ENCODE measurements at regions not wholly inside any gene's neighbourhood (a gene's known extent, or its start where the extent isn't known, plus 50 kb on each side); places are given as distances from the start of the nearest gene placed in this dataset.

DNA sequence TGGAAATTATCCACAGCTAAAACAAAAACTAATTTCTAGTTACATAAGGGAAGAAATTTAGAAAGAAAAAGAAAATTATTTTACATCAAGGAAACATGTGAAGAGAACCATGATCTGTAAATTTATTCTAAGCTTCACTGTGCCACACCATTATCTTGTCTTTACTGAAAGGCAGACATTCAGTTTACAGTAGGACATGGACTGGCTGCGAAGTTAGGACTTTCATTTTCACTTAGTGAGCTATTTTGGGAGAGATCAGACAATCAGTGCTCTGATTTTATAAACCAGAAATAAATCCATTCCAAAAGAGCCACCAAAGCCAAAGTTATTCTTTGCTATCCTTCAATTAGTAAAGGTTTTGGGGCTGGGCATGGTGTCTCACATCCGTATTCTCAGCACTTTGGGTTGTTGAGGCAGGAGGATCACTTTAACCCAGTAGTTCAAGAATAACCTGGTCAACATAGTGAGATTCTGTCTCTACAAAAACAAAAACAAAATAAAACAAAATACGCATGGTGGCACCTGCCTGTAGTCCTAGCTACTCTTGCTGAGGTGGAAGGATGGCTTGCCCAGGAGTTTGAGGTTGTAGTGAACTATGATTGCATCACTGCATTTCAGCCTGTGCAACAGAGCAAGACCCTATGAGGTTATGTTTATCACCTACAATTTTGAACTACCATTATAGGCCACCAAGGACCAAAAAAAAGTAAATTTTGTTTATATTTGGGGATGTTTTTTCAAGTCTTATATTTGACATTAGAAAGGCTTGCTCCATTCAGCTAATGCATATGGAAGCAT, 1084.8 kb upstream of the ATXN7L3B start:
- H3K27me3 ChIP-seq: no peaks in the 10 kb centered on the region
- intact Hi-C loops (cut with DNase I; ENCODE audit: low total_unique reads): no loop called here
- WGBS, 5 donors: 71 to 83% (median 77%) methylated on average over 3 of the region's 3 CpGs
- no peaks in the 10 kb centered on the region for H3K9me3 ChIP-seq
- H3K27ac ChIP-seq: no peak overlapping the region
- no peak for DNase-seq
- H3K4me1 ChIP-seq: no peaks in the 10 kb centered on the region
- no peaks in the 10 kb centered on the region for H3K36me3 ChIP-seq
- TF ChIP-seq, protein P1, sequence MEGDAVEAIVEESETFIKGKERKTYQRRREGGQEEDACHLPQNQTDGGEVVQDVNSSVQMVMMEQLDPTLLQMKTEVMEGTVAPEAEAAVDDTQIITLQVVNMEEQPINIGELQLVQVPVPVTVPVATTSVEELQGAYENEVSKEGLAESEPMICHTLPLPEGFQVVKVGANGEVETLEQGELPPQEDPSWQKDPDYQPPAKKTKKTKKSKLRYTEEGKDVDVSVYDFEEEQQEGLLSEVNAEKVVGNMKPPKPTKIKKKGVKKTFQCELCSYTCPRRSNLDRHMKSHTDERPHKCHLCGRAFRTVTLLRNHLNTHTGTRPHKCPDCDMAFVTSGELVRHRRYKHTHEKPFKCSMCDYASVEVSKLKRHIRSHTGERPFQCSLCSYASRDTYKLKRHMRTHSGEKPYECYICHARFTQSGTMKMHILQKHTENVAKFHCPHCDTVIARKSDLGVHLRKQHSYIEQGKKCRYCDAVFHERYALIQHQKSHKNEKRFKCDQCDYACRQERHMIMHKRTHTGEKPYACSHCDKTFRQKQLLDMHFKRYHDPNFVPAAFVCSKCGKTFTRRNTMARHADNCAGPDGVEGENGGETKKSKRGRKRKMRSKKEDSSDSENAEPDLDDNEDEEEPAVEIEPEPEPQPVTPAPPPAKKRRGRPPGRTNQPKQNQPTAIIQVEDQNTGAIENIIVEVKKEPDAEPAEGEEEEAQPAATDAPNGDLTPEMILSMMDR (IDR thresholded peaks at IDR 0.05): no peak
- TF ChIP-seq EP300 (IDR thresholded peaks at IDR 0.05) (no peak), POLR2AphosphoS5 (IDR thresholded peaks at IDR 0.05) (no peak), POLR2A (IDR thresholded peaks at IDR 0.05) (no peak)
- no peak overlapping the region for H3K4me3 ChIP-seq

DNA sequence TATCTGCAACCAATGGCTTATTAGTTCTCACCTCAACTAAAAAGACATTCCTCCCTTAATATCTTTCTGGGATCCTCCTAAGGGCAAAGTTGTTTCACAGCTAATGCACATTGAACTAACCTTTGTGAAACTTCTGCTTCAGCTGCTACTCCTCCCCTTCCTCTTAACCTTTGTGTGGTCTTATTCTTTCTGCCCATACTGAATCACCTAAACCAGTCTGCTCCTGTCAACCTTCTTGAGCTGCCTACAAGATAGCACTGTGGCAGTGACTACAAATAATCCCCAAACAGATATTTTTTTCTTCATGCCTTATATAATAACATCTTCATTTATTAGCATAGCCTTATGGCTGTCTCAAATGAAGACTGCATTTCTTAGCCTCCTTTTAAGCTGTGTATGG, 1077.4 kb upstream of the ATXN7L3B start:
- Histone ChIP-seq H3K27me3 (no peaks in the 10 kb centered on the region), H3K4me1 (no peaks in the 10 kb centered on the region), H3K27ac (no peak overlapping the region), H3K36me3 (no peaks in the 10 kb centered on the region), H3K4me3 (no peak overlapping the region), H3K9me3 (peaks cover 0 to 4% (median 0%) of the 10 kb centered on the region in 4 donors)
- no peak for TF ChIP-seq POLR2A (IDR thresholded peaks at IDR 0.05)
- TF ChIP-seq POLR2AphosphoS5 (IDR thresholded peaks at IDR 0.05): no peak
- TF ChIP-seq EP300 (IDR thresholded peaks at IDR 0.05): no peak
- TF ChIP-seq, protein P1 (IDR thresholded peaks at IDR 0.05): no peak
- intact Hi-C loops (cut with DNase I; ENCODE audit: low total_unique reads): no loop called here
- no peak for DNase-seq

DNA sequence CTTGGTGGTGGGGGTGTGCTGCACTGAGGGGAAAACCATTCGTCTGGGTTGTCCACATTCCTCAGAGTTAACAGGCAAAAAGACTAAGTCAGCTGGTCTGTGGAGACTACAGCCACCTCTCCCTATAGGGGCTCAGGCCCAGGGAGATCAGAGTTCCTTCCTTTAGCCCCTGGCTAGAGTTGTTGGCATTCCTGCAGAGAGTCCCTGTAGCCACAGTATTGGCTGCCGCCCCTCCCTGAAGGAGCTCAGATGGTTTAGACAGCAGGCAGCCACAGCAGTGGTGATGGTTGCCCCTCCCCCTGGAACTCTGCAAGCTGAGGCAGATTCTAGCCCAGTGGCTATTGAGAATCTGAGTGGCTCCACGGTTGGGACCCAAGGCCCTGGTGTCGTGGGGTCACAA, 1072.5 kb upstream of the ATXN7L3B start:
- Histone ChIP-seq H3K36me3 (no peaks in the 10 kb centered on the region), H3K4me1 (no peaks in the 10 kb centered on the region), H3K9me3 (peaks cover 0 to 4% (median 0%) of the 10 kb centered on the region in 4 donors), H3K27ac (no peak overlapping the region), H3K27me3 (no peaks in the 10 kb centered on the region), H3K4me3 (no peak overlapping the region)
- WGBS, 5 donors: 54 to 61% (median 60%) methylated on average over 3 to 4 of the region's 4 CpGs
- DNase-seq: no peak
- intact Hi-C loops (cut with DNase I; ENCODE audit: low total_unique reads): no loop called here
- TF ChIP-seq, protein P1 (IDR thresholded peaks at IDR 0.05): no peak
- TF ChIP-seq EP300 (IDR thresholded peaks at IDR 0.05): no peak
- no peak for TF ChIP-seq POLR2AphosphoS5 (IDR thresholded peaks at IDR 0.05)
- TF ChIP-seq POLR2A (IDR thresholded peaks at IDR 0.05): no peak

DNA sequence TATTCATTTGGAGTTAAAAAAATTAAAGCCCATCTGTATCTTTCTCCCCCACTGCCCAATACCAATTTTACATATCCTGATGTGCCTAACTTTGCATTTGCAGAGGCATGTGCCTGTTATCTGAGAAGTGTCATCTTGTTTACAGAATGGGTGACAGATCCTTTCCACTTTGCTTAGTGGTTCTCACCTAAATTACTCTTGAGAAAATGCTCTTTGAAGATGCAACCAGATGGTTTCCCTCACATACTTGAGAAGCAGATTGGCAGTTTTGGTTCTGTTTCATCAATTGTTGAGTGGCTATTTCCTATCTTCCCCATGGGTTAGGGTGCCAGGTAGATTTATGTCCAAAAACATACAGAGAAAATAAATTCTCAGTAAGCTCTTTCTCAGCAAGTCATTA, 1051.4 kb upstream of the ATXN7L3B start:
- Histone ChIP-seq H3K9me3 (peaks cover 0 to 10% (median 4%) of the 10 kb centered on the region in 4 donors), H3K27ac (no peak overlapping the region), H3K36me3 (no peaks in the 10 kb centered on the region), H3K4me3 (no peak overlapping the region), H3K27me3 (no peaks in the 10 kb centered on the region), H3K4me1 (no peaks in the 10 kb centered on the region)
- no peak for DNase-seq
- intact Hi-C loops (cut with DNase I; ENCODE audit: low total_unique reads): no loop called here
- TF ChIP-seq, protein P1 (IDR thresholded peaks at IDR 0.05): no peak
- no peak for TF ChIP-seq EP300 (IDR thresholded peaks at IDR 0.05)
- no peak for TF ChIP-seq POLR2AphosphoS5 (IDR thresholded peaks at IDR 0.05)
- TF ChIP-seq POLR2A (IDR thresholded peaks at IDR 0.05): no peak
